ENCODE measurements at regions not wholly inside any gene's neighbourhood (a gene's known extent, or its start where the extent isn't known, plus 50 kb on each side); places are given as distances from the start of the nearest gene placed in this dataset.

DNA sequence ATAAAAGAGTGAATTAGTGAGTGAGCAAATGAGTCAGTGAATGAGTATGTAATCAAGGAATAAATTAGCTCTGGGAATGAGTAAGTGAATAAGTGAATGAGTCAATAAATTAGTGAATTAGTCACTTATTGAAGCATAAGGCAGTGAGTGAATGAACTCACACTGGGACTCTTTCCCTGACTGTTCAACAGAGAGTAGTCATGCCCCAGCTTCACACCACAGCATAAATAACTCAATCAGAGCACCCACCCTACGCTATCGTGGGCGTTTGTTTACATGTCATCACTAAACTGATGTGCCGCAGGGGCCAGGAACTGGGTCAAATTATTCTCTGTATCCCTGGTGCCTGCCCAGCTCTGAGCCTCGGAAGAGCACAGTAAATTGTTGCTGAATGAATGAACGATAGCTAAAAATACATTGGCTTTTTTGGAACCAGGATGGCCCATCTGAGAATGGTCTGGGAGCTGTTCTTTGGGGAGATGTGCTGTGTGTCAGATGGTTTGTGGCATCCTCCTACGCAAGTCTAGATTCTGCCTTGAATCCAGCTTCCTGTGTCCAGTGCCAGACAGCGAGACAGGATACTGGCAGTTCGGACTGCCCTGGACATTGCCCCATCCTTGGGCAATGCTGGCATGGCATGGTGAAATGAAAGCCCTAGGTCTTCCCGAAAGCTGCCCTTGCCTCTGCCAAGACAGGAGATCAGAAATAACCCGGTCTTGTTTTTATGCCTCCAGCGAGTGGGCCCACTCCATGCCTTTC lies 98.0 kb upstream of the RTL1 start:
- DNase-seq (ENCODE audit: low spot score) (no peak), ATAC-seq (no peak)
- intact Hi-C loops (cut with DNase I) = no loop called here

DNA sequence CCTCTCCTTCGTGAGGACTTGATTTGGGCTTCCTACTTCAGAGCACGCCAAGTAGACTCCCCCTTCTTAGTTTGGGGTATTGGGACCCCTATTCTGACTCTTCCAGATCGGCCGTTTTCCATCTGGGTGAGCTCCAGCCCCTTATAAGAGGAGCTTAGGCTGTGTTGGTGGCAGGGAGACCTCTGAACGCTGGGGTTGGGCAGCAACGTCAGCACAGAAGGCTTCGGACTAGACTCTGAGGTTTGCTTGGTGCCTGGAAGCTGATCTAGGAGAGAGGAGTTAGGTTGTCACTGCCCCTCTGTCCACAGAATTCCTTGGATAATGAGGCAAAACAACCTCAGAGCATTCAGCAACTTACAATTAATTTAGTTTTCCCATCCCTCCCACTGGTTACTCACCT lies 99.2 kb upstream of the RTL1 start:
- no peak for DNase-seq (ENCODE audit: low spot score)
- no peak for ATAC-seq
- intact Hi-C loops (cut with DNase I) = no loop called here

DNA sequence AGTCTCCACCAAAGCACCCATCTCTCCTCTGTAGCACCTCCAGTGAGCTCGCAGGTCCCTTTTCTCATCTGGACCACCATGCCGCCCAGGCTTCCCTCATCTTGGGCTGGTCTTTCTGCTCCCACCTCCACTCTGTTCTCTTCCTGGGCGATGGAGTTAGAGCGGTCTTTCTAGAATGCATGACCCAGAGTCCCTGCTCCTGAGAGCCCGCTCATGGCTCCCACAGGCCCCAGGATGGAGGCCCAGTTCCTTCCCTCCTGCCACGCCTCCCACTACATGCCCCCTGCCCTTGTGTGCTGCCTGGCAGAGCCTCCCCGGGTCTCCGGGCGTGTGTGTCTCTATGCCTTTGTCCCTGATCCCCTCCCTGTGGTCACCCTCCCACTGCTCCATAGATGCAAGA lies 100.7 kb upstream of the RTL1 start:
- ATAC-seq (no peak), DNase-seq (ENCODE audit: low spot score) (no peak)

DNA sequence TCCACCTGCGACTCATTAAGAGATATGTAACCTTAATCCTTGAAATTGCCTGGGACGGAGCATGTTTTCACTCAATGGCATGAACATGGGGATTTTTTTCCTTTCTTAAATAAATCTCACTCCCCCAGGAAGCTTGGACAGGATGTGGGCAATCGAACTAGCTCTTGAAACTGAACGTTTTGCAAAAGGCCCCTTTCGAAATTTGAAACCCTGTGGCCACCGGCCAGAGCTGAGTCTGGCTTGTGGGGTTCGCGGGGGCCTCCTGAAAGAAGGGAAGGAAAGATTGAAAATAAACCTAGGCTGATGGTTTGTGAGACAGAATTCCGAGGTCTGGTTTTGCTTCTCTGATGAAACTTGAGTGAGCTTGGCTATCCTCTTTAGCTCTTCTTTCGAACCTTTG lies 101.4 kb upstream of the RTL1 start:
- ATAC-seq = peak; percentile 47
- DNase-seq (ENCODE audit: low spot score) = no peak
- intact Hi-C loops (cut with DNase I) = no loop called here

More for the DNA sequence above, 100.7 kb upstream of the RTL1 start:
- intact Hi-C loops (cut with DNase I) = no loop called here

DNA sequence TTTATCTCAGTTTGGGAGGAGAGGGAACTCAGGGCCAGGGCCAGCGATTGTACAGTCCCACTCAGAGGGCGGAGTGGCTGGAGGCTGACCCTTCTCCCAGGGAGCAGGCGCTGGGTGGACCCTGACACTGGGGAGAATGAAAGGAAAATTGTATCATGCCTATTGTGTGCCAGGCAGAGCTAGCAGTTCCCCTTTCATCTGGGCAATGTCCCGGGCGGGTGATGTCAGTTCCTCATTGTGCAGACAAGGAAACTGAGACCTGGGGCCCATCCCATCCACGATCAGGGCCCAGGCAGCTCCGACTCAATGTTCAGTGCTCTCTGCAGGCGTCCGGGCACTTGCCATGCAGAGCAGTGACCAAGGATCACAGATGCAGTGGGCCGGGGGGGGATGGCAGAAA lies 101.9 kb upstream of the RTL1 start:
- intact Hi-C loops (cut with DNase I) = no loop called here
- no peak for DNase-seq (ENCODE audit: low spot score)
- peak; percentile 67 for ATAC-seq

DNA sequence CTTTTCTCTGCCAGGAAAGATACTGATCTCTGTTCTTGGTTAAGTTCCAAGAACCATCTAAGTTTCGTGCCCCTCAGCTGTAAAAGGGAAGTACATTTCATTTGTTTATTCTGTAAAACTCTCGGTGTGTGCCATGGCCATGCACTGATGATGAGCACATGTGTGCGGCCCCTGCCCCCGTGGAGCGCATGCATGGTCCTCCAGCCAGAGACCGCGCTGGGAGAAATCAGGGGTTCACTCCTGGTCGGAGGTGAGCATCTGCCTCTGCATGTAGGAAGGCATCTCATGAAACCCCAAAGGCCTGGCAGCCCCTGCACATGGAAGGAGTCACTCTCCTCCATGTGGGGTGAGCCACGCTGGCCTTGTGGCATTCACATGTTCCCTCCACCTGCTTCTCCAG lies 102.5 kb upstream of the RTL1 start:
- peak; percentile 53 for DNase-seq (ENCODE audit: low spot score)
- intact Hi-C loops (cut with DNase I) = no loop called here
- peak; percentile 57 for ATAC-seq

DNA sequence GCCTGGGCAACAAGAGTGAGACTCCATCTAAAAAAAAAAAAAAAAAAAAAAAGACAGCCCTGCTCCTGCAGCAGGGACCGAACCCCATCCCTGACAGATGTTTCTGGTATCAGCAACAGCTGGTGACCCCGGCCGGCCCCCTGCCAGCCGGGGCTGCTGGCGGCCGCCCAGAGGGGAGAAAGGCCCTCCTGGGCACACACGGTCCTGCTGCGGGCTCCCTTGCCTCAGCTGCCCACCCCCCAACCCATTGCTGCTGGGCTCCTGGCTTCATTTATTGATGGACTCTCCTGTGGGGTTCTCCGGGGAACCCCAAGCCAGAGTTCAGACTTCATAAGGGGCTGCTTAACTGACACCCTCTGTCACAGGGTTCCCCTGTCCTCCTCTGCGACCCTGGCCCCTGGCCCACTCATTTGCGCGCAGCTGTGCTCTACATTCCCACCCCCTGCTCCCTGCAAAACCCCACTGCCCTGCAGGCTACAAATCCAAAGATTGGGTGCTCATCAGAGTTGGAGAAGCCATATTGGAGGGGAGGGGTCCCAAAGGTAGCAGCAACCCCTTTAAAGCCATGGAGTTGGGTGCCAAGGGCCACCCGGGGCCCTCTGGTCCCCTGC lies 103.6 kb upstream of the RTL1 start:
- intact Hi-C loops (cut with DNase I) = no loop called here
- DNase-seq (ENCODE audit: low spot score) = peak; percentile 40
- no peak for ATAC-seq

DNA sequence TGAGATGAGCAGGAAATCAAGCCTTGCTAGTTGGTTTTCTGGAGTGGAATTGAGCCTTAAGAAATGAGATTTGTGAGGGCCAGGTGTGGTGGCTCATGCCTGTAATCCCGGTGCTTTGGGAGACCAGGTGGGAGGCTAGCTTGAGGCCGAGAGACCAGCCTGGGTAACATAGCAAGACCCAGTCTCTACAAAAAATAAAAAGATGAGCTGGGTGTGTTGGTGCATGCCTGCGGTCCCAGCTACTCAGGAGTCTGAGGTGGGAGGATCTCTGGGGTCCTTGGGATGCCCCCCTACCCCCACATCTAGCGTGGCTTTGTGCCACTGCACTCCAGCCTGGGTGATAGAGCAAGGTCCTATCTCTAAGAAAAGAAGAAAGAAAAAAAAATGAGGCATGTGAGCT lies 104.2 kb upstream of the RTL1 start:
- intact Hi-C loops (cut with DNase I) = no loop called here
- DNase-seq (ENCODE audit: low spot score) (no peak), ATAC-seq (no peak)

DNA sequence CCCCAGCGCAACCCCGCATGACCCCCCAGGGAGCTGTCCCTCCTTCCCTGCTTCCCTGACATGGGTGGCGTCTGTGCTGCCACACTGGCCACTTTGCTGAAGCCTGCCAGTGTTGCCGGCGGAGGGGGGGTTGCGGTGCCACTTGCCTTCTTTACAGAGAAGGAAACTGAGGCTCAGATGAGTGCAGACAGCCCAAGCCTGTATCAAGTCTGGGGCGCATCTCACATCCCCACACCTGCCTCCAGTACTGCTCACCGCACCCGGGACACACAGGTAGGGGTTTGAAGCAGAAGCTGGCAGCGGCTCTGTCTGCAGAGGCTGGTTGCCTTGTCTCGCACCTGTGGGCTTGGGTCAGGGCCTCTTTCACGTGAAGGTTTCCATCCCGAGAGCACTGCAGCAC lies 104.7 kb upstream of the RTL1 start:
- intact Hi-C loops (cut with DNase I) = no loop called here
- no peak for ATAC-seq
- DNase-seq (ENCODE audit: low spot score) = peak; percentile 15

DNA sequence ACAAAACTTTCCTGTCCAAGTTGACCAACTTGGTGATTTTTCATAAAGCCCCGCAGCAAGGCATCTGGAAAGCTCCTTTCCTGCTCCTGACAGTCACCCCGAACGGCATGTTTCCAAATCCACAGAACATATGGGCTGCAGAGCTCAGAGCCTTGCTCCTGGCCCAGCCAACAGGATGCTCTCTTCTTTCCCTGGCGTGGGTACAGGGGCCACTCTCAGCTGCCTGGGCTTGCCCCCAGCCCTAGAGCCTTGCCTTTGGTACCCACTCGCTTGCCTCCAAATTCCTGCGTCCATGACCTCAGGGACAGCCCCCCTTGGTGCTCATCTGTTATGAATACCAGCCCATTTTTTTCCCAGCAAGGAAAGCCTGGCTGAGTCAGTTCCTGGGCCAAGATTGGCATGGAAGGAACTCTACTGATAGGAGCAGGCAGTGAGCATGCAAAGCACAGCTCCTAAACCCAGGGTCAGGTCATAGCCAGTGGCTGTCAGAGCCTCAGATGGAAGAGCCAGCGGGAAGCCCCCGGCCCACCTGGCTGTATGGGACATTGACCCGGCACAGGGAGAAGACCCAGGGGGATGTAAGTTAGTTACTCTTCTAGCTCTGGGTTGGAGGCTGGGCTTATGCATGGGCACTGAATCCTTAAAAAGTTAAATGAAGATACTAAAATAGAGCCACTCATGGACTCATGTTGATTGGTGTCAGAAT lies 105.3 kb upstream of the RTL1 start:
- intact Hi-C loops (cut with DNase I) = no loop called here
- no peak for ATAC-seq

DNA sequence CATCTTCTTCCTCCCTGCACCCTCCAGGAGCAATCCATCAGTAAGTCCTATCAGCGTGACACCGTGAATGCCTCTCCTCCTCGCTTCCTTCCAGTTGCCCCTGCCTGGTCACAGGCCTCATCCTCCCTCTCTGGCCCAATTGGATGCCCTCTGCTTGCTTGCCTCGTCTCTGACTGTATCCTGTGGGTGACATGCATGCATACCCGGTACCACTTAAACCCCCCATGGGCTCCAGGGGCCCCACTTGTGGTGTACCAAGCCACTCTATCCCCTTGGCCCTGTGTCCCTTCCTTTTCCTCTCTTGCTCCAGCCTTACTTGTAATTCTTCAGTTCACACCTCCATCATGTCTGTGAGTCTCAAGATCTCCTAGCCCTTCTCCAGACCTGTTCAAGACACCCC lies 106.0 kb upstream of the RTL1 start:
- ATAC-seq = no peak
- intact Hi-C loops (cut with DNase I) = no loop called here
- no peak for DNase-seq (ENCODE audit: low spot score)

More for the DNA sequence above, 105.3 kb upstream of the RTL1 start:
- peak; percentile 28 for DNase-seq (ENCODE audit: low spot score)

DNA sequence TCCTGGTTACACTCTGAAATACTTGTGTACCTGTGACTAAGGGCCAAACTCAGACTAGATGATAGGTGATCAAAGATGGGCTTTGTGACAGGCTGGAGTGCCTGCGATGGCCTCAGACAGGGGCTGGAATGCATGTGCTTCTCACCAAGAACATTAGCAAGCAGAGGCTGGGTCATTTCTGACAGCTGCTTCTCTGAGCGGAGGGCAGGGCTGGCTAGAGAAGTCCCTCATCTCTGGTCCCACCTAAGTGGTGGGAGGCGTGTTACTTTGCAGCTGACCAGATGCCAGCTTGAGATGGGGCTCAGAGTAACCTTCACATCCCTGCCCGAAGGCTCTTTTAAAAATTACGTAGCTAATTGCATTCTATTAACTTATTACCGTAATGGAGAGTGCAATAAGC lies 106.8 kb upstream of the RTL1 start:
- ATAC-seq (no peak), DNase-seq (ENCODE audit: low spot score) (peak; percentile 25)
- intact Hi-C loops (cut with DNase I) = no loop called here

DNA sequence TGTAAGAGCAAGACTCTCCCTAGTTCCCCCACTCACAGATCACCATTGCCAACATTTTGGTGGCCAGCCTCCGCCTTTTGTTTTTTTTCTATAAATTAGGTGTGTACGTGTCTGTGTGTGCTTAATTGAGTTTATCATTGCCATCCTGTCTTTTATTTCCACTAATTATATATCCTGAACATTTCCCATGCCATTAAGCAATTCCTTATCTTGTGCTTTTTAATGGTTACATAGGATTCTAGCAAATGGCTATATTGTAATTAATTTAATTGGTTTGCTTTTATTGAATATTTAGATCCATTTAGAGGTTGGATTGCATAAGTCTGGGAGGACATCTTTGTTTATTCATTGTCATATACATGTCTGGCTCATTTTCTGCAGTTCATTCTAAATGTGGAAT lies 107.3 kb upstream of the RTL1 start:
- DNase-seq (ENCODE audit: low spot score) (no peak), ATAC-seq (no peak)
- intact Hi-C loops (cut with DNase I) = no loop called here

DNA sequence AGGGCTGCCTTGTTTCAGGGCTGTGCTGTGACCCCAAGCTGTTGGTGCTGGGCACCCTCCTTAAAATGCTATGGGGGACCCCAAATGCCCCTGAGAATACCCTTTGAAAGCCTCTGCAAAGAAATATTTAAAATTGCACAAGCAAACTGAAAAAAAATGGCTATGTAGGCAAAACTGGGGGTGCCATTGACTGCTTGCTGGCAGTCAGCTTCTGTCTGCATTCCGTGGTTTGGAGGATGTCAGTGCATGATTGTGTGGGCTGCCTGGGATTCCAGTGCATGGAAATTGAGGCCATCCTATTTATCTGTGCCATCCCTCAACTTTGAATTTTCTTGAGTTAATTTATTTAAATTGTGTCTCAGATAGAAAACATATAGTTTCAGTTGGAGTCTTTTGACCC lies 113.7 kb upstream of the RTL1 start:
- ATAC-seq = no peak
- DNase-seq (ENCODE audit: low spot score) = no peak
- intact Hi-C loops (cut with DNase I) = no loop called here

DNA sequence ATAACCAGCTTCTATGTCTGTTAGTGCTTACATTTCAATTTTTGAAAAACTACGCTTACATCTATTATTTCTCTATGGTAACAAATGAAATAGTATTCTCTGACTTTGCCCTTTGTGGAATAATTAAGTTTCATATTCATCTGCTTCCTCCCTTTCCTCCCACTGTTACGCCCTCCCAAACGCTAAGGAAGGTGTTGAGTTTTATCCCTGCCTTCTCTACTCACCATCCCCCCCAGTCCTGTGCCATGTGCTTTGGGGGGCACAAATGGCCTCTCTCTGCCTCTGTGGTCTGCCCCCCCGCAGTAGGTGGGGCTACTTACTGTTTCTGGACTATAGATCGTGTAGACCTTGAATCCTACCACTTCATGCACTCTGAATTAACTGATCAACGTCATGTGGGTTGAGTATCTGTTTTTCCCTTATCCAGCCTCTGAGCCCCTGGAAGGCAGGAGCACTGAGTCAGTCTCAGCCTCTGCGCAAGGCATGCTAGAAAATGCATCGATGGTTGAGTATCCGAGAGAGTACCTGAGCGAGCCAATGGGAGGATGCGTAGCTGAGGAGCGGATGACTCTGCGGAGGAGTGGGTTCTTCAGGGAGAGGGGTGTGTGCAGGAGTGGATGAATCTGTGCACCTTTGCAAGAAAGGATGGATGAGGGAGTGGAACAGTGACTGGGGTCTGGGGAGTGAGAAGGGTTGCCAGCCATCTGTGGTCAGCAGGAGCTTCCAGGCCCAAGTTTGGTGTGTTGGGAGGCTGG lies 114.5 kb upstream of the RTL1 start:
- DNase-seq (ENCODE audit: low spot score) = peak; percentile 23
- ATAC-seq = no peak
- intact Hi-C loops (cut with DNase I) = no loop called here

DNA sequence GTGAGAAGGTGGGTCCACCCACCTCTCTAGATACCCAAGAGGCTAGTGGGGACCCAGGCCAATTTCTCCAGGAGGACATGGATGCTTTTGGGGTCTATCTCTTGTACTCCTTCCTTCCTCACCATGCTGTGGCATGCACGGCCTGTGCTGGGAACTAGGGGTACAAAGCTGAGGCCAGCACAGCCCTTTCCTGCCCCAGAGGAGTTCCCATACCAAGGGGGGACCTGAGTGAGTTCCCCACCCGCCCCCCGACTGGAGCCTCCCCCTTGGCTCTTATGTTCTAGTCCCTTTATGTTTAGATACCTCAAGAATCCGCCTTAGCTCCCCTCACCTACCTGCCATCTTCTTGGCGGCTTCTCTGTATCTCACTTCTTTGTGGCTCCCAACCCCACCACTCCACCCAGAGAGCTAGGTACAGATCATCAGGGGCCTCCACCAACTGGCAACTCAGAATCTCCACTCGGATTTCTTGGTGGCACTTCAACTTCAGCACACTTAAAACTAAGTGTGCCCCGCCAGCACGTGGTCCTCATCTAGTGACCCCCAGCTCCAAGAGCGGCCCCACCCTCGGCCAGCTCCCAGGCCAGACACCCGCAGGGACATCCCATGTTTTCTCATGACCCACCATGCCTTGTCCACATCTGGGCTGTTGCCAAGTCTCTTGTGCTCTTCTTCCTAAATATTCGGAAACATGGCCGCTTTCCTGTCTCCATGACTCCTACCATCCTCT lies 115.2 kb upstream of the RTL1 start:
- no peak for ATAC-seq
- intact Hi-C loops (cut with DNase I) = no loop called here
- peak; percentile 42 for DNase-seq (ENCODE audit: low spot score)

DNA sequence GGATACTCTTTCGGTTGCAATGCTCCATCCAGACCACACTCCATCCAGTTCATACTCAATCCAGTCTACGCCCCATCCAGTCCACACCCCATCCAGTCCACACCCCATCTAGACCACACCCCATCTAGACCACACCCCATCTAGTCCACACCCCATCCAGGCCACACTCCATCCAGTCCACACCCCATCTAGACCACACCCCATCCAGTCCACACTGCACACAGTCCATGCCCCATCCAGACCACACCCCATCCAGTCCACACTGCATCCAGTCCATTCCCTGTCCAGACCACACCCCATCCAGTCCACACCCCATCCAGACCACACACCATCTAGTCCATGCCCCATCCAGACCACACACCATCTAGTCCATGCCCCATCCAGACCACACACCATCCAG lies 116.0 kb upstream of the RTL1 start:
- no peak for DNase-seq (ENCODE audit: low spot score)
- intact Hi-C loops (cut with DNase I) = no loop called here
- no peak for ATAC-seq

DNA sequence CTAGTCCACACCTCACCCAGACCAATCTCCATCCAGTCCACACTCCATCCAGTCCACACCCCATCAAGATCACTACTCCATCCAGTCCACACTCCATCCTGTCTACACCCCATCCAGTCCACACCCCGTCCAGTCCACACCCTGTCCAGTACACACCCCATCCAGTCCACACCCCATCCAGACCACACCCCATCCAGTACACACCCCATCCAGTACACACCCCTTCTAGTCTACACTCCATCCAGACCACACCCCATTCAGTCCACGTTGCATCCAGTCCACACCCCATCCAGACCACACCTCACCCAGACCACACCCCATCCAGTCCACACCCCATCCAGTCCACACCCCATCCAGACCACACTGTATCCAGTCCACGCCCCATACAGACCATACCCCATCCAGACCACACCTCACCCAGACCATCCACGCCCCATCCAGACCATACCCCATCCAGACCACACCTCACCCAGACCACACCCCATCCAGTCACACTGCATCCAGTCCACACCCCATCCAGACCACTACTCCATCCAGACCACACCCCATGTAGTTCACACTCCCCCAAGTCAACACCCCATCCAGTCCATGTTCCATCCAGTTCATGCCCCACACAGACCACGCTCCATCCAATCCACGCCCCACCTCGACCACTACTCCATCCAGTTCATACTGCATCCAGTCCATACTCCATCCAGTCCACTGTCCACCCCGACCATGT lies 116.6 kb upstream of the RTL1 start:
- intact Hi-C loops (cut with DNase I) = no loop called here
- DNase-seq (ENCODE audit: low spot score) (peak; percentile 27), ATAC-seq (no peak)
